Progenitor cell of endocrine pancreas (in vitro differentiated cells): ENCODE measurements at regions not wholly inside any gene's neighbourhood (a gene's known extent, or its start where the extent isn't known, plus 50 kb on each side); places are given as distances from the start of the nearest gene placed in this dataset.

ENCODE experiments used
- DNase-seq: peaks from one replicate; pipeline ENCODE4 v3.0.0; 2021; ENCODE audit warnings: low spot score; ENCODE audit not compliant: unreplicated experiment
- H3K27ac Mint-ChIP-seq: 2 replicates; pipeline ENCODE4 v1.8.0; 2021; ENCODE audit warnings: mild to moderate bottlenecking, moderate library complexity, mixed read lengths
- H3K27me3 Mint-ChIP-seq: 2 replicates; pipeline ENCODE4 v1.8.0; 2021; ENCODE audit warnings: mixed read lengths
- H3K36me3 Mint-ChIP-seq: 2 replicates; pipeline ENCODE4 v1.8.0; 2022; ENCODE audit warnings: mixed read lengths; ENCODE audit not compliant: insufficient read depth
- H3K4me1 Mint-ChIP-seq: 2 replicates; pipeline ENCODE4 v1.8.0; 2021; ENCODE audit warnings: low read depth, mixed read lengths
- H3K4me3 Mint-ChIP-seq: 2 replicates; pipeline ENCODE4 v1.8.0; 2021; ENCODE audit warnings: low read depth, mild to moderate bottlenecking, moderate library complexity, mixed read lengths
- H3K9me3 Mint-ChIP-seq: 2 replicates; pipeline ENCODE4 v1.8.0; 2021; ENCODE audit warnings: low read depth, mixed read lengths
- TF ChIP-seq, protein P1 (sequence below): fragments of 200-600 bp; sonication (generic); IDR thresholded peaks from one replicate; pipeline ENCODE4 v1.5.0; 2021; ENCODE audit warnings: antibody characterized with exemption, mild to moderate bottlenecking; ENCODE audit not compliant: unreplicated experiment

DNA sequence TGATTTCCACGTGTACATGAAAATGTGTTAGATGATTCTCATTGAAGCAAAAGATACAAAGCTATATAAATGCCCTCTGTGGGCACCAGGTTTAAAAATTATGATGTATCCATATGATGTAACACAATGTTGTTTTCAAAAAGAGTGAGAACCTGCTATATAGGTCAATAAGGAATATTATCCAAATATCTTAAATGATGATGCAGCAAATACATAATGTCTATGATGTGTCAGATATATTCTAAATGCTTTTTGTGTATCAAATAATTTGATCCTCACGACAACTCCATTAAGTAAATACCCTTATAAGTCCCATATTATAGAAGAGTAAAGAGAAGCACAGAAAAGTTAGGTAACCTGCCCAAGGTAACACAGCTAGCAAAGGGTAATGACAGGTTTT, 393.0 kb upstream of the DCN start:
- DNase-seq: no peak
- Mint-ChIP-seq H3K9me3 (no peaks in the 10 kb centered on the region), H3K4me3 (no peak overlapping the region), H3K4me1 (peaks cover 8% of the 10 kb centered on the region), H3K27me3 (no peaks in the 10 kb centered on the region), H3K36me3 (no peaks in the 10 kb centered on the region), H3K27ac (no peak overlapping the region)
- TF ChIP-seq, protein P1, sequence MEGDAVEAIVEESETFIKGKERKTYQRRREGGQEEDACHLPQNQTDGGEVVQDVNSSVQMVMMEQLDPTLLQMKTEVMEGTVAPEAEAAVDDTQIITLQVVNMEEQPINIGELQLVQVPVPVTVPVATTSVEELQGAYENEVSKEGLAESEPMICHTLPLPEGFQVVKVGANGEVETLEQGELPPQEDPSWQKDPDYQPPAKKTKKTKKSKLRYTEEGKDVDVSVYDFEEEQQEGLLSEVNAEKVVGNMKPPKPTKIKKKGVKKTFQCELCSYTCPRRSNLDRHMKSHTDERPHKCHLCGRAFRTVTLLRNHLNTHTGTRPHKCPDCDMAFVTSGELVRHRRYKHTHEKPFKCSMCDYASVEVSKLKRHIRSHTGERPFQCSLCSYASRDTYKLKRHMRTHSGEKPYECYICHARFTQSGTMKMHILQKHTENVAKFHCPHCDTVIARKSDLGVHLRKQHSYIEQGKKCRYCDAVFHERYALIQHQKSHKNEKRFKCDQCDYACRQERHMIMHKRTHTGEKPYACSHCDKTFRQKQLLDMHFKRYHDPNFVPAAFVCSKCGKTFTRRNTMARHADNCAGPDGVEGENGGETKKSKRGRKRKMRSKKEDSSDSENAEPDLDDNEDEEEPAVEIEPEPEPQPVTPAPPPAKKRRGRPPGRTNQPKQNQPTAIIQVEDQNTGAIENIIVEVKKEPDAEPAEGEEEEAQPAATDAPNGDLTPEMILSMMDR: no peak

DNA sequence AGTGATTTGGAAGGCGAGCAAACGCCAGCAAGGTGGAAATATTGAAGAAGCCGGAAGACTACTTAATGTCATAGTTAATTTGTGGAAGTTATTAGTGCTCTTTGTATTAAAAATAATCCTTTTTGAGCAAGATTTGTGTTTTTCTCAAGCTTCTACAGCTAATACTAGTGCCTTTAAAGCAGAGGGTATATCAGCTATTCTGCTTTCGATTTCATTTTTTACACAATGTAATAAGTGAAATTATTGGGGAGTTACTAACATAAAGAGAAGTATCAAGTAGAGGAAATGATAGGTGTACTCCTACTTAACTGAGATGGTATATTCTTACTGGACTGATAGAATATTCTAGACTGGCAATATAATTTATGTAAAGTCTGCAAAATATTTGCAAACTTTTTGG, 392.4 kb upstream of the DCN start:
- no peaks in the 10 kb centered on the region for H3K27me3 Mint-ChIP-seq
- H3K27ac Mint-ChIP-seq: no peak overlapping the region
- no peaks in the 10 kb centered on the region for H3K36me3 Mint-ChIP-seq
- H3K4me3 Mint-ChIP-seq: no peak overlapping the region
- no peak for DNase-seq
- H3K9me3 Mint-ChIP-seq: no peaks in the 10 kb centered on the region
- H3K4me1 Mint-ChIP-seq: peaks cover 8% of the 10 kb centered on the region
- TF ChIP-seq, protein P1: no peak

DNA sequence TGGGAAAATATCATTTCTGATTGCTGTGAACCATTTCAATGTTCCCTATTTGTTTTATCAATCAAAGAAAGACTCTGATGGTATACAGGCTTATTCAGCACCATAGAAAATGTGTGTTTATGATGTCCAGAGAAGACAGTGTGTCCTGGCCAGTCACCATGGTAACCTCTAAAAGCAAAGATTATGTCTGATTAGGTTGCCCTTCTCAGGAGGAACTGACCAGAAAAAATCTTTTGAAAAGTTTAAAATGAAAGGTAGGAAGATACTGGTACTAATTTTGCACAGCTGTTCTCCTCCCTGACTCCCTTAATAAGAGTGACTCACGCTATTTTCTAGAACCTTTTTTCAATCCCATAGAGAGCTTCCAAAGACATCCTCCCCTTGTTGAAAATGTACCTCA, 391.8 kb upstream of the DCN start:
- DNase-seq: no peak
- TF ChIP-seq, protein P1: no peak
- H3K36me3 Mint-ChIP-seq: no peaks in the 10 kb centered on the region
- no peaks in the 10 kb centered on the region for H3K27me3 Mint-ChIP-seq
- peaks cover 8% of the 10 kb centered on the region for H3K4me1 Mint-ChIP-seq
- H3K9me3 Mint-ChIP-seq: no peaks in the 10 kb centered on the region
- H3K27ac Mint-ChIP-seq: no peak overlapping the region
- H3K4me3 Mint-ChIP-seq: no peak overlapping the region

DNA sequence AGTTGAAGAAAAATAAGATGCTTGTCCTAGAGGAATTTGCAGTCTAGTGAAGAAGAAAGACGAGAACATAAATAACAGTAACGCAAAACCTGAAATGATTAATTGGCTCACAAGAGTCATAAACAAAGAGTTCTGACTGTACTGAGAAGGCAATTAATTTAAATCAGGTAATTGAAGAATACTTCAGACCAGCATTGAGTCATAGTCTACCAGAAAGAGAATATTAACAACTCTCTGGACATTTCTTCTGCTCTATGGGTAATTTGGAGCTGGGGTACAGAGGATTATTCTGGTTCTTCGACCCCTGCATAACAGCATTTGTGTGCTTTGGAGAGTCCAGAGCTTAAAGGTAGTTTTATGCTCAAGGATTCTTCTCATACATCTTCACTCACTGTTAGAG, 390.3 kb upstream of the DCN start:
- Mint-ChIP-seq H3K27ac (no peak overlapping the region), H3K4me1 (peaks cover 7% of the 10 kb centered on the region), H3K27me3 (no peaks in the 10 kb centered on the region), H3K36me3 (no peaks in the 10 kb centered on the region), H3K4me3 (no peak overlapping the region), H3K9me3 (no peaks in the 10 kb centered on the region)
- DNase-seq: no peak
- TF ChIP-seq, protein P1: no peak

DNA sequence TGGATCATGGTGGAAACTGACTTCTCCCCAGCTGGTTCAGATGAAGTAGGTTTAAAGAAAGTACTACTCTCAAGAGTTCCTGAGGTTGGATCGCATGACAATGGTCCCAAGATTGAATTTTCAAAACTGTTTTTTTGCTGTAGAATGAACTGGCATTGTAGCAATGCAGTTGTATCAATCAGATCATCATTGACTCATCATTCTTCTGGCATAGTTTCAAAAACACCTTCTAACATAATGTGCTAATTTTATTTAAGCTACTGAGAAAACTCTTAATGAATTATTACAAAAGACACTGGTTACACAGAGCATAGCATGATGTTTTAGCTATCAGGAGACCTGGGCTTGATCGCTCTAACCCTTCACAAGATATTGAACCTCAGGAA, 384.5 kb upstream of the DCN start:
- Mint-ChIP-seq H3K27me3 (no peaks in the 10 kb centered on the region), H3K9me3 (no peaks in the 10 kb centered on the region), H3K27ac (no peak overlapping the region), H3K36me3 (no peaks in the 10 kb centered on the region), H3K4me3 (no peak overlapping the region), H3K4me1 (peaks cover 15% of the 10 kb centered on the region)
- TF ChIP-seq, protein P1: no peak
- DNase-seq: no peak
